DND-41 (cell line): ENCODE measurements at regions not wholly inside any gene's neighbourhood (a gene's known extent, or its start where the extent isn't known, plus 50 kb on each side); places are given as distances from the start of the nearest gene placed in this dataset.

Experiments
- ATAC-seq: fragments of 200-7000 bp; cut with Tn5 transposase; 3 replicates; pipeline ENCODE4 v1.9.1; 2021; ENCODE audit warnings: low read depth; ENCODE audit not compliant: insufficient read depth
- DNase-seq: peaks from one replicate; pipeline ENCODE4 v3.0.0-alpha.2; 2020
- H2AFZ ChIP-seq: 2 replicates; pipeline ENCODE4 v1.6.0; 2012; ENCODE audit warnings: low read depth, low read length
- H3K27ac ChIP-seq: 2 replicates; pipeline ENCODE4 v1.5.1; 2012; ENCODE audit warnings: low read length, inconsistent platforms
- H3K27me3 ChIP-seq: fragments of 200-600 bp; sonication (generic); 2 replicates; pipeline ENCODE4 v1.6.0; 2012; ENCODE audit warnings: low read length, mild to moderate bottlenecking, inconsistent platforms; ENCODE audit not compliant: insufficient read depth, poor library complexity
- H3K36me3 ChIP-seq: 2 replicates; pipeline ENCODE4 v1.5.1; 2012; ENCODE audit warnings: low read length, inconsistent platforms; ENCODE audit not compliant: insufficient read depth
- H3K4me1 ChIP-seq: 2 replicates; pipeline ENCODE4 v1.5.1; 2012; ENCODE audit warnings: mild to moderate bottlenecking, low read length; ENCODE audit not compliant: insufficient read depth
- H3K4me2 ChIP-seq: 2 replicates; pipeline ENCODE4 v1.6.0; 2012; ENCODE audit warnings: mild to moderate bottlenecking, moderate library complexity, low read length, inconsistent platforms; ENCODE audit not compliant: insufficient read depth
- H3K4me3 ChIP-seq, 2 experiments: fragments of 200-600 bp in 1 of 2; shearing (Covaris generic) in 1 of 2; 2 replicates each; pipeline ENCODE4 v1.5.1; 2012 to 2016; ENCODE audit warnings: inconsistent platforms in 2 of 2, low read length in 2 of 2, mild to moderate bottlenecking in 2 of 2, low read depth in 1 of 2, moderate library complexity in 1 of 2
- H3K79me2 ChIP-seq: 2 replicates; pipeline ENCODE4 v1.6.0; 2012; ENCODE audit warnings: low read length, inconsistent platforms; ENCODE audit not compliant: insufficient read depth
- H3K9ac ChIP-seq: 2 replicates; pipeline ENCODE4 v1.6.0; 2012; ENCODE audit warnings: low read depth, mild to moderate bottlenecking, inconsistent platforms, low read length, moderate library complexity
- H3K9me3 ChIP-seq: 2 replicates; pipeline ENCODE4 v1.5.1; 2012; ENCODE audit warnings: low read length, moderate library complexity, mild to moderate bottlenecking, inconsistent platforms; ENCODE audit not compliant: insufficient read depth, severe bottlenecking
- H4K20me1 ChIP-seq: 2 replicates; pipeline ENCODE4 v1.6.0; 2012; ENCODE audit warnings: low read length; ENCODE audit not compliant: insufficient read depth
- CTCF ChIP-seq: IDR thresholded peaks from 2 replicates; pipeline ENCODE4 v1.5.1; 2012; ENCODE audit warnings: borderline replicate concordance, low read length, moderate library complexity, mild to moderate bottlenecking; ENCODE audit not compliant: poor library complexity, severe bottlenecking; ENCODE audit errors: extremely low read depth
- EZH2 ChIP-seq: IDR thresholded peaks from 3 replicates; pipeline ENCODE4 v1.6.1; 2012; ENCODE audit warnings: borderline replicate concordance, low read depth, mild to moderate bottlenecking, moderate library complexity, low read length, inconsistent platforms; ENCODE audit not compliant: severe bottlenecking

GRCh38 chr17:54124456-54124855, 301.7 kb downstream of the KIF2B start:
- Histone ChIP-seq H3K27me3 (no peaks in the 10 kb centered on the region), H2AFZ (no peak overlapping the region), H3K4me1 (no peaks in the 10 kb centered on the region), H3K27ac (no peak overlapping the region), H3K4me3 (no peak overlapping the region), H4K20me1 (no peaks in the 10 kb centered on the region), H3K36me3 (no peaks in the 10 kb centered on the region), H3K79me2 (no peaks in the 10 kb centered on the region), H3K9me3 (peaks cover 4% of the 10 kb centered on the region), H3K4me2 (no peak overlapping the region), H3K9ac (no peak overlapping the region)
- no peak for TF ChIP-seq EZH2
- no peak for TF ChIP-seq CTCF
- no peak for ATAC-seq
- DNase-seq = no peak

GRCh38 chr17:54153423-54153822, 330.7 kb downstream of the KIF2B start:
- Histone ChIP-seq H3K4me3 (no peak overlapping the region), H3K9me3 (no peaks in the 10 kb centered on the region), H4K20me1 (no peaks in the 10 kb centered on the region), H3K27ac (no peak overlapping the region), H3K4me2 (no peak overlapping the region), H2AFZ (no peak overlapping the region), H3K79me2 (no peaks in the 10 kb centered on the region), H3K27me3 (no peaks in the 10 kb centered on the region), H3K36me3 (no peaks in the 10 kb centered on the region), H3K9ac (no peak overlapping the region), H3K4me1 (no peaks in the 10 kb centered on the region)
- TF ChIP-seq EZH2 = no peak
- TF ChIP-seq CTCF = no peak
- ATAC-seq (no peak), DNase-seq (no peak)

- no peak overlapping the region for H3K4me3 ChIP-seq
- H3K27me3 ChIP-seq = no peaks in the 10 kb centered on the region
- H3K4me1 ChIP-seq = no peaks in the 10 kb centered on the region
- TF ChIP-seq EZH2 (no peak), CTCF (no peak)
- no peak overlapping the region for H3K9ac ChIP-seq
- no peaks in the 10 kb centered on the region for H3K9me3 ChIP-seq
- H3K79me2 ChIP-seq = no peaks in the 10 kb centered on the region
- no peak overlapping the region for H2AFZ ChIP-seq
- no peaks in the 10 kb centered on the region for H4K20me1 ChIP-seq
- no peak for DNase-seq
- no peak overlapping the region for H3K4me2 ChIP-seq
- H3K27ac ChIP-seq = no peak overlapping the region
- H3K36me3 ChIP-seq = no peaks in the 10 kb centered on the region
- ATAC-seq = no peak
Measured at GRCh38 chr17:54157542-54157941, 334.8 kb downstream of the KIF2B start.
